ENCODE measurements at regions not wholly inside any gene's neighbourhood (a gene's known extent, or its start where the extent isn't known, plus 50 kb on each side); places are given as distances from the start of the nearest gene placed in this dataset.

- Mint-ChIP-seq H3K4me1 (ENCODE audit: low read depth) (no peaks in the 10 kb centered on the region), H3K4me3 (no peak overlapping the region), H3K27me3 (no peaks in the 10 kb centered on the region), H3K36me3 (ENCODE audit: low read depth) (peaks cover 8% of the 10 kb centered on the region), H3K27ac (no peak overlapping the region), H3K9me3 (no peaks in the 10 kb centered on the region)
These were observed 194.6 kb downstream of the TM9SF2 start for GRCh38 chr13:99695857-99696256.

GRCh38 chr13:99693852-99694611, 192.8 kb downstream of the TM9SF2 start:
- peaks cover 8% of the 10 kb centered on the region for H3K36me3 Mint-ChIP-seq (ENCODE audit: low read depth)
- H3K27ac Mint-ChIP-seq: no peak overlapping the region

DNA sequence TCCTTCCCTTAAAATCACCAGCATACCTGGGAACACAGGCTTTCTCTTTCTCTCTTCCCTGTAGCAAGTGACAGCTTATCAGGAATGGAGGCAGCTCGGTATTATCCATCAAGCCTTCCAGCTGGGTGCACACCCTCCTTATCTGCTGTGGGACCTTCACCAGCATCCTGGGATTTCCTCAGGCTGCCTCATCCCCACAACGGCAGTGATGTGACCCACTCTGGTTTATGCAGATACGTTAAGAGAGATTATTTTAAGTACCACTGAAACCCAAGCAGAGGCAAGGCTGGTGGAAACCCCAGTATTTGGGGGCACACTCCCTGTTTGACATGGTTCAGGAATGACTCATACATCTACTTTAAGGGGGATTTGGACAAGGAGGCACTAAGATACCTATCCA, 192.1 kb downstream of the TM9SF2 start:
- no peaks in the 10 kb centered on the region for H3K27me3 Mint-ChIP-seq
- no peak overlapping the region for H3K4me3 Mint-ChIP-seq

More at GRCh38 chr13:99693852-99694611, 192.8 kb downstream of the TM9SF2 start:
- H3K27me3 Mint-ChIP-seq: no peaks in the 10 kb centered on the region
- H3K4me3 Mint-ChIP-seq: no peak overlapping the region
- H3K9me3 Mint-ChIP-seq: no peaks in the 10 kb centered on the region
- H3K4me1 Mint-ChIP-seq (ENCODE audit: low read depth): no peaks in the 10 kb centered on the region

DNA sequence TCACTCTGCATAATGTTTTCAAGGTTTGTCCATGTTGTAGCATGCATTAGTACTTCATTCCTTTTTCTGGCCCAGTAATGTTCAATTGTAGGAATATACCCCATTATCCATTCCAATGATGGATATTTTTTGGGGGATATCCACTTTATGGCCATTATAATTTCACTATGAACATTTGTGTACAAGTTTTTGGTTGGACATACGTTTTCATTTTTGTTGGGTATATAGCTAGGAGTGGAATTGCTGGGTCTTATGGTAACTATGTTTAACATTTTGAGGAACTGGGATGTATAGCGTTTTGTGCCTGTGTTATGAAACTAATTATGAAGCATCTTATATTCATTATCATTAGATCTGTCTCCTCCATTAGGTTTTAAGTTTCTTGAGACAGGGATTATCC, 191.6 kb downstream of the TM9SF2 start:
- H3K36me3 Mint-ChIP-seq (ENCODE audit: low read depth): peaks cover 8% of the 10 kb centered on the region
- H3K9me3 Mint-ChIP-seq: no peaks in the 10 kb centered on the region
- H3K27me3 Mint-ChIP-seq: no peaks in the 10 kb centered on the region
- no peak overlapping the region for H3K4me3 Mint-ChIP-seq
- no peak overlapping the region for H3K27ac Mint-ChIP-seq
- H3K4me1 Mint-ChIP-seq (ENCODE audit: low read depth): no peaks in the 10 kb centered on the region

More for the DNA sequence above, 192.1 kb downstream of the TM9SF2 start:
- no peaks in the 10 kb centered on the region for H3K4me1 Mint-ChIP-seq (ENCODE audit: low read depth)
- H3K36me3 Mint-ChIP-seq (ENCODE audit: low read depth): peaks cover 8% of the 10 kb centered on the region
- no peak overlapping the region for H3K27ac Mint-ChIP-seq
- no peaks in the 10 kb centered on the region for H3K9me3 Mint-ChIP-seq

GRCh38 chr13:99691552-99691951, 190.3 kb downstream of the TM9SF2 start:
- Mint-ChIP-seq H3K4me3 (no peak overlapping the region), H3K36me3 (ENCODE audit: low read depth) (peaks cover 8% of the 10 kb centered on the region), H3K27me3 (no peaks in the 10 kb centered on the region), H3K9me3 (no peaks in the 10 kb centered on the region), H3K27ac (no peak overlapping the region), H3K4me1 (ENCODE audit: low read depth) (no peaks in the 10 kb centered on the region)

GRCh38 chr13:99690426-99691174, 189.3 kb downstream of the TM9SF2 start:
- H3K36me3 Mint-ChIP-seq (ENCODE audit: low read depth): peaks cover 8% of the 10 kb centered on the region
- H3K27me3 Mint-ChIP-seq: no peaks in the 10 kb centered on the region
- no peaks in the 10 kb centered on the region for H3K9me3 Mint-ChIP-seq
- no peak overlapping the region for H3K27ac Mint-ChIP-seq
- no peaks in the 10 kb centered on the region for H3K4me1 Mint-ChIP-seq (ENCODE audit: low read depth)
- no peak overlapping the region for H3K4me3 Mint-ChIP-seq

- Mint-ChIP-seq H3K27ac (no peak overlapping the region), H3K9me3 (no peaks in the 10 kb centered on the region), H3K36me3 (ENCODE audit: low read depth) (peaks cover 8% of the 10 kb centered on the region), H3K27me3 (no peaks in the 10 kb centered on the region), H3K4me1 (ENCODE audit: low read depth) (no peaks in the 10 kb centered on the region), H3K4me3 (no peak overlapping the region)
These were observed 188.7 kb downstream of the TM9SF2 start for GRCh38 chr13:99689955-99690354.

DNA sequence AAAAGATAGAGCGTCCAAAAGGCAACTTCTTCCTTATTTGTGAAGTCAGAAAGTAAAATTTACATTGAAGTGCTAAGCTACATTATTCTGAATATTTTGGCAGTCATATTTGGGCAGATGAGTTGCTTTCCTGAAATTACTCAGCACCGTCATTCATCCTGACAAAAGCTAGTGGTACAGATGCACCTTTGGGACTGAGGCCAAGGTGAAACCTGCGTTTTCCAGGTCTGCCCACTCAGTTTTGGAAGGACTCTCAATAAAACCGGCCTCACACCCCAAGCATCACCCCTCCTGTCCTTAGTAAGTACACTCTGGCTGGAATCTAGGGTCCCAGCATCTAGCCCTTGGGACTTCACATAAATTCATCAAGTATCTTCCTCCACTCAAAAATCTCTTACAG, 187.5 kb downstream of the TM9SF2 start:
- Mint-ChIP-seq H3K36me3 (ENCODE audit: low read depth) (peaks cover 8% of the 10 kb centered on the region), H3K4me3 (no peak overlapping the region), H3K27ac (no peak overlapping the region), H3K27me3 (no peaks in the 10 kb centered on the region), H3K4me1 (ENCODE audit: low read depth) (no peaks in the 10 kb centered on the region), H3K9me3 (no peaks in the 10 kb centered on the region)

- peaks cover 5% of the 10 kb centered on the region for H3K36me3 Mint-ChIP-seq (ENCODE audit: low read depth)
- no peaks in the 10 kb centered on the region for H3K27me3 Mint-ChIP-seq
- no peak overlapping the region for H3K27ac Mint-ChIP-seq
- no peaks in the 10 kb centered on the region for H3K4me1 Mint-ChIP-seq (ENCODE audit: low read depth)
- no peaks in the 10 kb centered on the region for H3K9me3 Mint-ChIP-seq
- no peak overlapping the region for H3K4me3 Mint-ChIP-seq
These were observed 186.6 kb downstream of the TM9SF2 start for GRCh38 chr13:99687723-99688397.

- Mint-ChIP-seq H3K27ac (no peak overlapping the region), H3K9me3 (no peaks in the 10 kb centered on the region), H3K4me3 (no peak overlapping the region), H3K36me3 (ENCODE audit: low read depth) (no peaks in the 10 kb centered on the region), H3K4me1 (ENCODE audit: low read depth) (no peaks in the 10 kb centered on the region), H3K27me3 (no peaks in the 10 kb centered on the region)
These were observed 185.7 kb downstream of the TM9SF2 start for GRCh38 chr13:99686944-99687411.

GRCh38 chr13:99686157-99686572, 184.9 kb downstream of the TM9SF2 start:
- Mint-ChIP-seq H3K4me3 (no peak overlapping the region), H3K4me1 (ENCODE audit: low read depth) (no peaks in the 10 kb centered on the region), H3K36me3 (ENCODE audit: low read depth) (no peaks in the 10 kb centered on the region), H3K9me3 (no peaks in the 10 kb centered on the region), H3K27ac (no peak overlapping the region), H3K27me3 (no peaks in the 10 kb centered on the region)

DNA sequence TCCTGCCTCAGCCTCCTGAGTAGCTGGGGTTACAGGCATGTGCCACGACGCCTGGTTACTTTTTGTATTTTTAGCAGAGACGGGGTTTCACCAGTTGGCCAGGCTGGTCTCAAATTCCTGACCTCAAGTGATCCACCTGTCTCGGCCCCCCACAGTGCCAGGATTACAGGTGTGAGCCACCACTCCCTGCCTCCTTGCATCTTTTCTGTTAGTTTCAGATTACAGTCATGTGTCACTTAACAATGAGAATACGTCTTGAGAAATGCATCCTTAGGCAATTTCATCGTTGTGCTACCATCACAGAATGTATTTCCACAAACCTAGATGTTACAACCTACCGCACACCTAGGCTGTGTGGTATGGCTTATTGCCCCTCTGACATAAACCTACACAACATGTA, 180.4 kb downstream of the TM9SF2 start:
- Mint-ChIP-seq H3K4me3 (no peak overlapping the region), H3K9me3 (no peaks in the 10 kb centered on the region), H3K27ac (no peak overlapping the region), H3K36me3 (ENCODE audit: low read depth) (no peaks in the 10 kb centered on the region), H3K4me1 (ENCODE audit: low read depth) (peaks cover 8% of the 10 kb centered on the region), H3K27me3 (no peaks in the 10 kb centered on the region)

- H3K36me3 Mint-ChIP-seq (ENCODE audit: low read depth): peaks cover 5% of the 10 kb centered on the region
- H3K27me3 Mint-ChIP-seq: no peaks in the 10 kb centered on the region
- H3K9me3 Mint-ChIP-seq: no peaks in the 10 kb centered on the region
- no peak overlapping the region for H3K4me3 Mint-ChIP-seq
- H3K4me1 Mint-ChIP-seq (ENCODE audit: low read depth): peaks cover 8% of the 10 kb centered on the region
- no peak overlapping the region for H3K27ac Mint-ChIP-seq
These were observed 176.1 kb downstream of the TM9SF2 start for GRCh38 chr13:99677116-99677951.

DNA sequence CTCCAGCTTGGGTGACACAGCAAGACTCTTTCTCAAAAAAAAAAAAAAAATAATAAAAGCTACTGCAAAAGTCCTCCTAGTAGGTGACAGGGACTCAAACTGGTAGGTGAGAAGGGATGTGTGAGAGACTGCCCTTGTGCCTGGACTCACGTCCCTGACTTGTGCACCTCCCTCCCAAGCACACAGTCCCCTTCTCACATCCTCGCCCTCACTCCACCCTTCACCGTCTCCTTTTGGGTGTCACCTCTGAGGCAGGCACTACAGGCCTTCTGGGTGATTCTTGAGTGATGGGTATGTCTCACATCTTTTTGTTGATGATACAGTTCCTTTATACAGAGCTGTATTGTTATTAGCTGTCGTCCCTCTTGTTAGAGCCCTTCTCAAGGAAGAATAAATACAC, 170.5 kb downstream of the TM9SF2 start:
- H3K27me3 Mint-ChIP-seq: no peaks in the 10 kb centered on the region
- H3K4me3 Mint-ChIP-seq: no peak overlapping the region
- H3K27ac Mint-ChIP-seq: no peak overlapping the region
- no peaks in the 10 kb centered on the region for H3K9me3 Mint-ChIP-seq
- no peaks in the 10 kb centered on the region for H3K4me1 Mint-ChIP-seq (ENCODE audit: low read depth)
- H3K36me3 Mint-ChIP-seq (ENCODE audit: low read depth): peaks cover 5% of the 10 kb centered on the region
